HEK293 (cell line): ENCODE measurements at regions not wholly inside any gene's neighbourhood (a gene's known extent, or its start where the extent isn't known, plus 50 kb on each side); places are given as distances from the start of the nearest gene placed in this dataset.

Experiments
- CTCF ChIA-PET: fragments of 350-600 bp; formaldehyde crosslinking; extraction: SDS; loops from one replicate; lab custom pipeline; 2021; ENCODE audit warnings: antibody characterized with exemption; lab: Yijun Ruan, JAX
- POLR2A ChIA-PET: fragments of 300-600 bp; formaldehyde crosslinking; extraction: SDS; loops from one replicate; lab custom pipeline; 2020; ENCODE audit warnings: antibody characterized with exemption, inconsistent platforms; lab: Yijun Ruan, JAX
- H3K27ac ChIP-seq: fragments of 200-500 bp; sonication (Bioruptor generic); 2 replicates; pipeline ENCODE4 v1.5.1; 2014; ENCODE audit warnings: low read depth, low read length, control low read depth, inconsistent platforms; ENCODE audit errors: extremely low read depth
- H3K36me3 ChIP-seq, 2 experiments: fragments of 200-500 bp in 1 of 2; sonication (Bioruptor generic) in 1 of 2; 1 replicate in 1 of 2; 2 replicates in 1 of 2; pipeline ENCODE4 v1.5.1; 2014 to 2017; ENCODE audit warnings: inconsistent platforms in 2 of 2, low read length in 2 of 2; ENCODE audit not compliant: control insufficient read depth in 2 of 2, insufficient read depth in 1 of 2
- H3K4me1 ChIP-seq: fragments of 200-500 bp; sonication (Bioruptor generic); 2 replicates; pipeline ENCODE4 v1.5.1; 2014; ENCODE audit warnings: mild to moderate bottlenecking, low read length, inconsistent platforms; ENCODE audit not compliant: control insufficient read depth, insufficient read depth
- H3K4me3 ChIP-seq: 2 replicates; pipeline ENCODE4 v1.5.1; 2011; ENCODE audit warnings: low read depth, mild to moderate bottlenecking, control low read depth, low read length, moderate library complexity
- H3K9me3 ChIP-seq: fragments of 200-500 bp; sonication (Bioruptor generic); 2 replicates; pipeline ENCODE4 v1.5.1; 2014; ENCODE audit warnings: low read depth, low read length, inconsistent platforms; ENCODE audit not compliant: control insufficient read depth, insufficient read depth
- AEBP2 ChIP-seq: fragments of 450-650 bp; formaldehyde crosslinking; IDR thresholded peaks from 2 replicates; pipeline ENCODE4 v1.5.1; 2016; ENCODE audit warnings: missing biosample characterization, missing genetic modification characterization, borderline replicate concordance
- EGR2 ChIP-seq: fragments of 450-650 bp; formaldehyde crosslinking; IDR thresholded peaks from 2 replicates; pipeline ENCODE4 v1.5.1; 2016; ENCODE audit warnings: low read depth, missing biosample characterization, missing genetic modification characterization
- ELK4 ChIP-seq: IDR thresholded peaks from 2 replicates; pipeline ENCODE4 v1.6.1; 2011; ENCODE audit warnings: mild to moderate bottlenecking, low read depth, low read length, borderline replicate concordance
- HOXD13 ChIP-seq: sonication (generic); formaldehyde crosslinking; IDR thresholded peaks from 2 replicates; pipeline ENCODE4 v1.8.0; 2022; ENCODE audit warnings: missing genetic modification reagents, borderline replicate concordance
- KLF8 ChIP-seq: fragments of 450-650 bp; formaldehyde crosslinking; IDR thresholded peaks from 2 replicates; pipeline ENCODE4 v1.5.1; 2016; ENCODE audit warnings: missing biosample characterization, missing genetic modification characterization
- PATZ1 ChIP-seq: fragments of 450-650 bp; formaldehyde crosslinking; IDR thresholded peaks from 2 replicates; pipeline ENCODE4 v1.5.1; 2016; ENCODE audit warnings: missing biosample characterization, missing genetic modification characterization
- PRDM4 ChIP-seq: fragments of 450-650 bp; formaldehyde crosslinking; IDR thresholded peaks from 2 replicates; pipeline ENCODE4 v1.5.1; 2017; ENCODE audit warnings: missing biosample characterization, missing genetic modification characterization
- SETDB1 ChIP-seq: IDR thresholded peaks from one replicate; pipeline ENCODE4 v1.6.1; 2017; ENCODE audit warnings: mild to moderate bottlenecking, low read length, moderate library complexity, mixed read lengths; ENCODE audit not compliant: insufficient read length
- ZFP37 ChIP-seq: fragments of 450-650 bp; formaldehyde crosslinking; IDR thresholded peaks from 2 replicates; pipeline ENCODE4 v1.5.1; 2016; ENCODE audit warnings: missing biosample characterization, missing genetic modification characterization
- ZIC2 ChIP-seq: fragments of 450-650 bp; formaldehyde crosslinking; IDR thresholded peaks from 2 replicates; pipeline ENCODE4 v1.5.1; 2016; ENCODE audit warnings: missing biosample characterization, missing genetic modification characterization
- ZNF10 ChIP-seq: fragments of 450-650 bp; formaldehyde crosslinking; IDR thresholded peaks from 2 replicates; pipeline ENCODE4 v1.5.1; 2017; ENCODE audit warnings: missing biosample characterization, missing genetic modification characterization
- ZNF112 ChIP-seq: fragments of 450-650 bp; formaldehyde crosslinking; IDR thresholded peaks from 2 replicates; pipeline ENCODE4 v1.5.0; 2017; ENCODE audit warnings: missing biosample characterization, missing genetic modification characterization
- ZNF140 ChIP-seq: fragments of 450-650 bp; formaldehyde crosslinking; IDR thresholded peaks from 2 replicates; pipeline ENCODE4 v1.5.1; 2016; ENCODE audit warnings: missing biosample characterization, missing genetic modification characterization
- ZNF174 ChIP-seq: fragments of 450-650 bp; formaldehyde crosslinking; IDR thresholded peaks from 2 replicates; pipeline ENCODE4 v1.5.0; 2017; ENCODE audit warnings: missing biosample characterization, mild to moderate bottlenecking, missing genetic modification characterization
- ZNF214 ChIP-seq: fragments of 450-650 bp; formaldehyde crosslinking; IDR thresholded peaks from 2 replicates; pipeline ENCODE4 v1.5.1; 2017; ENCODE audit warnings: missing biosample characterization, mild to moderate bottlenecking, missing genetic modification characterization, borderline replicate concordance
- ZNF223 ChIP-seq: fragments of 450-650 bp; formaldehyde crosslinking; IDR thresholded peaks from 2 replicates; pipeline ENCODE4 v1.5.1; 2016; ENCODE audit warnings: missing biosample characterization, missing genetic modification characterization
- ZNF26 ChIP-seq: fragments of 450-650 bp; formaldehyde crosslinking; IDR thresholded peaks from 2 replicates; pipeline ENCODE4 v1.5.1; 2016; ENCODE audit warnings: missing biosample characterization, missing genetic modification characterization
- ZNF292 ChIP-seq: fragments of 450-650 bp; formaldehyde crosslinking; IDR thresholded peaks from 2 replicates; pipeline ENCODE4 v1.5.1; 2016; ENCODE audit warnings: low read depth, missing biosample characterization, missing genetic modification characterization, borderline replicate concordance
- ZNF350 ChIP-seq: fragments of 450-650 bp; formaldehyde crosslinking; IDR thresholded peaks from 2 replicates; pipeline ENCODE4 v1.5.0; 2017; ENCODE audit warnings: missing biosample characterization, mild to moderate bottlenecking, missing genetic modification characterization
- ZNF530 ChIP-seq: fragments of 450-650 bp; formaldehyde crosslinking; IDR thresholded peaks from 2 replicates; pipeline ENCODE4 v1.5.1; 2016; ENCODE audit warnings: low read depth, missing biosample characterization, missing genetic modification characterization
- ZNF585B ChIP-seq: fragments of 450-650 bp; formaldehyde crosslinking; IDR thresholded peaks from 2 replicates; pipeline ENCODE4 v1.5.1; 2016; ENCODE audit warnings: missing biosample characterization, missing genetic modification characterization
- ZNF639 ChIP-seq: fragments of 450-650 bp; formaldehyde crosslinking; IDR thresholded peaks from 2 replicates; pipeline ENCODE4 v1.5.1; 2016; ENCODE audit warnings: missing biosample characterization, missing genetic modification characterization
- ZNF654 ChIP-seq: fragments of 450-650 bp; formaldehyde crosslinking; IDR thresholded peaks from 2 replicates; pipeline ENCODE4 v1.5.1; 2016; ENCODE audit warnings: low read depth, missing biosample characterization, missing genetic modification characterization
- ZNF677 ChIP-seq: fragments of 450-650 bp; IDR thresholded peaks from 2 replicates; pipeline ENCODE4 v1.5.0; 2018; ENCODE audit warnings: missing biosample characterization, mild to moderate bottlenecking, missing genetic modification characterization, moderate library complexity
- ZNF747 ChIP-seq: fragments of 450-650 bp; formaldehyde crosslinking; IDR thresholded peaks from 2 replicates; pipeline ENCODE4 v1.5.1; 2016; ENCODE audit warnings: missing biosample characterization, missing genetic modification characterization
- ZNF776 ChIP-seq: fragments of 450-650 bp; formaldehyde crosslinking; IDR thresholded peaks from 2 replicates; pipeline ENCODE4 v1.5.0; 2017; ENCODE audit warnings: missing biosample characterization, missing genetic modification characterization, borderline replicate concordance
- ZNF843 ChIP-seq: fragments of 450-650 bp; formaldehyde crosslinking; IDR thresholded peaks from 2 replicates; pipeline ENCODE4 v1.5.1; 2016; ENCODE audit warnings: missing biosample characterization, missing genetic modification characterization

- H3K27ac ChIP-seq, result no peak overlapping the region
- CTCF ChIA-PET, result interaction anchor here (0.7 kb wide), 1 partner anchor 41 kb away, joined by 3 read pairs; no protein-coding TSS in a partner anchor
Measured at GRCh38 chr3:180116203-180116602, 79.5 kb upstream of the PEX5L start.

GRCh38 chr3:180116658-180117057, 79.9 kb upstream of the PEX5L start:
- Histone ChIP-seq H3K27ac (no peak overlapping the region), H3K36me3 (no peaks in the 10 kb centered on the region)
- no peak for TF ChIP-seq ELK4
- no peak for TF ChIP-seq PRDM4 (tag by site-specific recombination)
- no peak for TF ChIP-seq ZNF654
- TF ChIP-seq HOXD13, result no peak
- TF ChIP-seq ZNF26, result no peak
- TF ChIP-seq ZNF140, result no peak
- TF ChIP-seq ZNF292 (tag by site-specific recombination), result no peak
- TF ChIP-seq ZNF585B (tag by site-specific recombination), result no peak
- no peak for TF ChIP-seq ZNF776 (tag by site-specific recombination)
- TF ChIP-seq AEBP2, result no peak
- TF ChIP-seq ZNF214 (tag by site-specific recombination), result no peak
- no peak for TF ChIP-seq ZNF174 (tag by site-specific recombination)
- TF ChIP-seq ZNF639 (tag by site-specific recombination), result no peak
- no peak for TF ChIP-seq ZNF530 (tag by site-specific recombination)
- TF ChIP-seq ZFP37 (tag by site-specific recombination), result no peak
- no peak for TF ChIP-seq ZNF350 (tag by site-specific recombination)
- TF ChIP-seq, all 188 proteins: peak for 0
- ChIA-PET POLR2A (no interaction called here), CTCF (interaction anchor here (0.7 kb wide), 1 partner anchor 40 kb away, joined by 3 read pairs; no protein-coding TSS in a partner anchor)
- no peak overlapping the region for H3K4me3 ChIP-seq
- H3K4me1 ChIP-seq, result no peaks in the 10 kb centered on the region
- H3K9me3 ChIP-seq, result no peaks in the 10 kb centered on the region

More at GRCh38 chr3:180116203-180116602, 79.5 kb upstream of the PEX5L start:
- Histone ChIP-seq H3K36me3 (no peaks in the 10 kb centered on the region), H3K4me3 (no peak overlapping the region), H3K4me1 (no peaks in the 10 kb centered on the region), H3K9me3 (no peaks in the 10 kb centered on the region)
- POLR2A ChIA-PET, result no interaction called here
- TF ChIP-seq ZNF747 (tag by site-specific recombination) (no peak), ZNF10 (tag by site-specific recombination) (no peak), ZNF112 (tag by site-specific recombination) (no peak), ZIC2 (tag by site-specific recombination) (no peak), SETDB1 (no peak), ZNF223 (tag by site-specific recombination) (no peak), PATZ1 (no peak), ZNF677 (tag by site-specific recombination) (no peak), EGR2 (tag by site-specific recombination) (no peak), ZNF843 (no peak), KLF8 (tag by site-specific recombination) (no peak)
